ENCODE measurements at regions not wholly inside any gene's neighbourhood (a gene's known extent, or its start where the extent isn't known, plus 50 kb on each side); places are given as distances from the start of the nearest gene placed in this dataset.

GRCh38 chr2:15720561-15721307 lies 129.1 kb downstream of the DDX1 start:
- DNase-seq: no peak

GRCh38 chr2:15721411-15722067 lies 129.9 kb downstream of the DDX1 start:
- no peak for DNase-seq

DNA sequence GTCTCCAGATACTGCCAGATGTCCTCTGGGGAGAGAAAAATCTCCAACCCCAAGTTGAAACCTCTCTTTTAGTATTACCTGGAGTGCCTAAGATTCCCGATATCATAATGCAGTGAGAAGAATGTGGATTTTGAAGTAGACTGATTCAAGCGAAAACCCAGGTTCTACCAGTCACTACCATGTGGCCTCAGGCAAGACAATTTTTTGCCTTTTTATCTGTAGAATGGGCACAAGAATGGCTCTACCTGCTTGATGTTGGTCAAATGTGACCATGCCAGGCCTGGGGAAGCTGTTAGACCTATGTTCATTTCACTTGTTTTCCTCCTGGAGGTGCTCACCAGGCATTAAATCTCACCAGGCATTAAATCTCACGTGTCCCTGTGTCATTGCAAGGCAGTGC lies 131.3 kb downstream of the DDX1 start:
- DNase-seq: no peak

- no peak for DNase-seq
Measured at GRCh38 chr2:15724235-15724634, 132.6 kb downstream of the DDX1 start.

DNA sequence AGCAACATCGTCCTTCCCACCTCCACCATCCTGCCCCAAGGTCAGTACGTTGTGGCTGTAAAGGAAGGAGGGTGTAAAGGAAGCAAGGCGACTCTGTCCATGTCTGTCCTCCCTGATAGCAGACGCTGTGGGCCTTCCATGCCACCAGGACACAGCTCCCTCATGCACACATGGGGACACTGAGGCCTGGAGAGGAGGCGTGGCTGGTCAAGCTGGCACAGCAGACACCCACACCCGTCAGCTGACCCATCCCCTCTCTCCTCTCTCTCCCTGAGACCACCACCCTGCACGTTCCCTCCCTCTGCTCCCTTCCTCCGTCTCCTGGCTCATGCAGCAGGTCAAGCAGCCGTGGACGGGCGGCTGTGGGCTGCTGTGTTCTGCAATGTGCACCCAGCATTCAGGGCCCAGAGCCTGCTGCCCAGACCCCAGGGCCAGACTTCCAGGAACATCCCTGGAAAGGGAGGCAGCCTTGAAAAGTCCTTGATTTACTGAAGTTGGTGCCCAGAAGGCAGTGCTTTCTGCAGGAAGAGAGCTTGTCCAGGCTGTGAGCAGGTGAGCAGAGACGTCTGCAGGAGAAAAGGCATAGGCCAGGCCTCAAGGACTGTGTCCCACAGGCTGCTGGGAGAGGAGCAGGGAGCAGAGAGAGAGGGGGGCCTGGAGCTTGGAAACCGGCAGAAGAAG lies 133.6 kb downstream of the DDX1 start:
- DNase-seq: no peak

DNA sequence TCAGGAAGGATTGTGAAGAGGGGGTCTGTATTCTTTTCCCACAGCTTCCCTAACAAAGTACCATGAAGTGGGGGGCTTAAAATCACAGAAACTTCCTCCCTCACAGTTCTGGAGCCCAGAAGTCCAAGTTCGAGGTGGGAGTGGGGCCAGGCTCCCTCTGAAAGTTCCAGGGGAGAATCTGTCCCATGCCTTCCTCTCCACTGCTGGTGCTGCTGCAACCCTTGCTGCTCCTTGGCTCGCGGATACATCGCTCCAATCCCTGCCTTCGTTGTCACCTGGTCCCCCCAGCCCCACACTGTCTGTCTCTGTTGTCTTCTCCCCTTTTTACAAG lies 134.1 kb downstream of the DDX1 start:
- DNase-seq: no peak

GRCh38 chr2:15726321-15727057 lies 134.8 kb downstream of the DDX1 start:
- no peak for DNase-seq

- no peak for DNase-seq
Measured at GRCh38 chr2:15727396-15728244, 136.0 kb downstream of the DDX1 start.

GRCh38 chr2:15728245-15728938 lies 136.7 kb downstream of the DDX1 start:
- no peak for DNase-seq

- no peak for DNase-seq
Measured at GRCh38 chr2:15729001-15729400, 137.3 kb downstream of the DDX1 start.

DNA sequence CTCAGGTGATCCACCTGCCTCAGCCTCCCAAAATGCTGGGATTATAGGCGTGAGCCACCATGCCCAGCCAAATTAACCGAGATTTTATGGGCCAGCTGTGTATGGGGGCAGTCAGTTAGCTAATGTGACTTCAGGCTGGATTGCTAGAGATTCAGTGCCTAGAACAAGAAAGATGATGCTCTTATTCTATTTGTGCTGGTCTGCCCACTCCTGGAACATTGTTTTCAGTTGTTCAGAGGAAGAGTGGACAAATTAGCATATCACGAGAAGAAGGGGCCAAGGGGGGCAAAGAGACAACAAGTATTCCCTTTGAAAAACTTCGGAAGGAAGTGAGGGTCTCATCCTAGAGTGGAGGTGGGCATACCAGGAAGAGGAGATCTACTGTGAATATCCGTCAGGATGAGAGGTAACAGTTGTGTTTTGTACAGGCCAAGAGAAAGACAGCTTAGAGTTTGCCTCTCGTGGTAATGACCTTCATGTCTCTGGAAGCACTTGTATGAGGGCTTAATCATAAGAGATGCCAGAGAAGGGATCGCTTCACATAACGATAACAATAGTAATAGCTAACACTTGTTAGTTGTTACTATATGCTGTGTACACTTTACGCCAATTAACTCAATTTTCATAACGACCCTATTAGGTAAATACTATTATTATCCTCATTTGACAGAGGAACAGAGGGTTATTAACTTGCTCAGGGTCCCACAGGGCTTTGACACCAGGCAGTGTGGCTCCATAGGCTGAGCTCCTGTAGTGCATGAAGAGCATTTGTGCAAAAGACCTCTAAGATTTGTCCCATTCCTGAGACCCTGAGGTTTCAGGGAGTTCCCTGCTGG lies 138.3 kb downstream of the DDX1 start:
- DNase-seq: no peak

DNA sequence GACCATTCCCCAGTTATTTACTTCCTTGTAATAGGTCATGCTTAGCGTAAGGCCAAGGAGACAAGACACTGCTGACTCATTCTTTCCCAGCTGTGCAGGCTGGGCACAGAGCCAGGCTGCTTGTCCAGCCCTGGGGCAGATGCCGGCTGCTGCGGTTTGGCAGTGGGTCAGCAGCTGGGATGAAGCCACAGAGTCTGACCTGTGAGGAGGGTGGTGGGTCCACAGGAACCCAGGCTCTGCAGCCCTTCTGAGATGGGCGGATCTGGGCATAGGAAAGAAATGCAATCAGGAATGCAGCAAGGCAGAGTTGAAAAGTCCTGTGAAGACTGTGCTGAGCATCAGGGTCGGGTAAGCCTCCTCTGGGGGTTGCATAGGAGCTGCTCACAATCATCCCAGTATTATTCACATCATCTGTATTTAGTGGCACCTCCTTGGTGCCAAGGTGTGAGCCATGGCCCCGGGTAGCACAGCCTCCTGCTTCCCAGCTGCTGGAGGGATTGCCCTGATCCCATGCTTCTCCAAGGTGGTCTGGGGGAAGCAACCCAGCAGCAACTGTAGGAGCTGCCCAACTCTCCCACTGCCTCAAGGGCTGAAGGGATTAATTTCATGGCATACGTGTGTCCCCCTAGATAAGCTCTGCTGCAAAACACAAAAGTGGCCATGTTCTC lies 139.0 kb downstream of the DDX1 start:
- no peak for DNase-seq

DNA sequence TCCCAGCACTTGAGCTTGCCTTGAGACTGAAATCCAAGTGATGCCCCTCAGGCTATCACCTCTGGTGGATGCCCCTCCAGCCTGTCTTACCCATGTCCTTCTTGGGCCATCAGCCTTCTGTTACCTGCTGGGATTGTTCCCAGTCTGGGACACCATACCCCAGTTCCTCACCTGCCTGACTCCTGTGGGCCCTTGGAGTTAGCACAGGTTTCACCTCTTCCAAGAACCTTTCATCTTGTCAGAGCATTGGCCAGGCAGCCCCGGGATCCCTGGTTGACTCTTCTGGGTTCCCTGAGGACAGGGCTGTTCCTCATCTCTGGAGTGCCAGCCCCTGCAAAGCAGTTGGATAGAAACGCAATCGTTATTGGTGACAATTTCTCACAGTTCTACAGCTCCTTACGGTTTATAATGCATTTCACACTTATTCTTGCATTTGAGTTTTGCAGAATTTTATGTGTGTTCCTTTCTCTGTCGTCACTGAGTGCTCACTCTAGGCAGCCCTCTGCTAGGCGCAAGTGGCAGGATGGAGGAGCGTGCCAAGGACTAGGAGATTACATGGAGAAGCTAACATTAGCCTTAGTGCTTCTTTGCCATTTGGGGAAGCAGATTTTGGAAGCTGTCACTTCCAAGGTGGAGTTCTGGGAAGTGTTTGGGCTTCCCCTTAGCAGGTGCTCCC lies 139.7 kb downstream of the DDX1 start:
- no peak for DNase-seq

- DNase-seq: no peak
Measured at GRCh38 chr2:15731889-15732271, 140.2 kb downstream of the DDX1 start.

DNA sequence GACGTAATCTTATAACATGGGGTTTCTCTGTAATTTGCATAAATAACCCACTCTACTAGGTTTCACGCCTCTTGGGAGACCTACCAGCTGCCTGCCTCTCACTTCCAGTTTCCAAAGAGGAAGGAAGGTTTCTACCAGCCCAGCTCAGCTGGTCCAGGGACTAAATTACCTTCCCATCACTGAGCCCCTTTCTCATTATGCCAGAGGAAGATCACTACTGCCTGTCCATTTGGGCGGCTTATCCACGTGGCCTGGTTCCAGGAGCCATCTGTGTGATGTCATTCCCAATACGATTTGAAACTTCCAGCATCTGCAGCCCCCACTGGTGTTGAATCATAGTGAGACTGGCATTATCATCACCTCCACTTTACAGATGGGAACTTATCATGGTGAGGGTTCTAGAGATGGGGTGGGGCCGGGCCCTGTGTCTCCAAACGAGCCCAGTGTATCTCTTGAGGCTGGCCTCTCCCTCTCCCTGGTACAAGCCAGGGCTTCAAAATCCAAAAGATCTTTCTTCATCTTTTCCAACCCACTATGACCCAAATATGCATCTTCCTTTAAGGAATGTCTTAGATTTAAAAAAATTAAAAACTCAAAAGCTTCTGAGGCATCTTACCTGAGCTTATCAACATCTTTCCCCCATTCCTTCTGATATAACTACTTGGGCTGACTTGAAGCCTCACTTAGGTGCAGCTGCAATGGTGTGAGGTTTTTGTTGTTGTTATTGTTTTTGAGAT lies 140.8 kb downstream of the DDX1 start:
- no peak for DNase-seq

DNA sequence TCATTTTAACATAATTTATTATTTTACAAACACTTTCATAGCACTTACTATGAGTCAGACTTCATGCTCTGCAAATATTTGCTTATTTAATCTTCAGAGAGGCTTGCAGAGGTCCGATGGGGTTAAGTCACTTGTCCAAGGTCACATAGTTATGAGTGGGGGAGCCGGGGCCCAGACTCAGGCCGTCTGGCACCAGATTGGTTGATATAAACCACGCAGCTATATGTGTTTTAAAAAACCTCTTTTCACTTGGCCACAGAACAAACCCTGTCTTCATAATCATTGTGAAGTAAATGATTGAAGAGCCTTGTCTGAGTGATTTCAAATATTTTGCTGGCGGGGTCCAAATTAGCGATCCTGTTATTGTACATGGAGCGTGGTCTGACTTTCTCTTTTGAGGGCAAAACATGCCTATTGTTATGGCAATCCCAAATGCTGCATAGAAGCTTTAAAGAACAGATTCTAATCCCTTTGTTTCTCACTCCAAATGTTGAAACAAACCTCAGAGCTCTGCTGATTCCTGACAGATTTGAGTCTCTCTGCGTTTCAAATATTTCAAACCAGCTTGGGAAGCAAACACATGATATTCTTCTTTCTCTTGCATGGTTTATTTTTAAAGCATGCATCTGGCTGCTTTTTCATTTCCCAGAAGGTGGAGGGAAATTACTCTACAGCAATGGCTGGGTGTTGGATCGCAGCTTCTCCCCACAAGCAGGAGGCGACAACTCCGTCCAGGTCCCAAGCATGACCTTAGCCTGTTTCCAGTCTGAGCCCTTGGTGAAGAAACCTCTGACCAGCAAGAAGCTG lies 142.4 kb downstream of the DDX1 start:
- no peak for DNase-seq

GRCh38 chr2:15734674-15735483 lies 143.2 kb downstream of the DDX1 start:
- DNase-seq: no peak
